Fibroblast of skin of abdomen (primary cell): ENCODE measurements at regions not wholly inside any gene's neighbourhood (a gene's known extent, or its start where the extent isn't known, plus 50 kb on each side); places are given as distances from the start of the nearest gene placed in this dataset.
A peak's percentile ranks its signal among the peaks of the same experiment; 100 is the strongest.

ENCODE experiments used
- DNase-seq: peaks from one replicate; pipeline ENCODE4 v3.0.0-alpha.2; 2013

- DNase-seq, result no peak
Observed at GRCh38 chr10:62926407-62926806, 110.2 kb upstream of the EGR2 start.

GRCh38 chr10:62924344-62924748 lies 108.2 kb upstream of the EGR2 start:
- no peak for DNase-seq

- peak; percentile 20 for DNase-seq
Observed at GRCh38 chr10:62919776-62920175, 103.6 kb upstream of the EGR2 start.

GRCh38 chr10:62917475-62918238 lies 101.5 kb upstream of the EGR2 start:
- DNase-seq, result no peak

GRCh38 chr10:62916141-62916603 lies 100.0 kb upstream of the EGR2 start:
- peak; percentile 88 for DNase-seq

- DNase-seq, result no peak
Observed at GRCh38 chr10:62915158-62915557, 99.0 kb upstream of the EGR2 start.

GRCh38 chr10:62912086-62912485 lies 95.9 kb upstream of the EGR2 start:
- no peak for DNase-seq

- no peak for DNase-seq
Observed at GRCh38 chr10:62911210-62911963, 95.2 kb upstream of the EGR2 start.

- DNase-seq, result no peak
Observed at GRCh38 chr10:62907470-62908212, 91.5 kb upstream of the EGR2 start.

GRCh38 chr10:62904281-62904875 lies 88.2 kb upstream of the EGR2 start:
- DNase-seq, result no peak

GRCh38 chr10:62903828-62904227 lies 87.7 kb upstream of the EGR2 start:
- DNase-seq, result no peak

- no peak for DNase-seq
Observed at GRCh38 chr10:62900829-62901571, 84.8 kb upstream of the EGR2 start.

GRCh38 chr10:62899311-62899710 lies 83.1 kb upstream of the EGR2 start:
- no peak for DNase-seq

GRCh38 chr10:62895063-62895462 lies 78.9 kb upstream of the EGR2 start:
- DNase-seq, result peak; percentile 45

- DNase-seq, result no peak
Observed at GRCh38 chr10:62894156-62894555, 78.0 kb upstream of the EGR2 start.

- no peak for DNase-seq
Observed at GRCh38 chr10:62893036-62893435, 76.9 kb upstream of the EGR2 start.

GRCh38 chr10:62890395-62890794 lies 74.2 kb upstream of the EGR2 start:
- no peak for DNase-seq

- no peak for DNase-seq
Observed at GRCh38 chr10:62887642-62888041, 71.5 kb upstream of the EGR2 start.

GRCh38 chr10:62885684-62886461 lies 69.7 kb upstream of the EGR2 start:
- peak; percentile 63 for DNase-seq

GRCh38 chr10:62880162-62880561 lies 64.0 kb upstream of the EGR2 start:
- no peak for DNase-seq

- DNase-seq, result no peak
Observed at GRCh38 chr10:62873866-62874265, 57.7 kb upstream of the EGR2 start.
